NCI-H82 (cell line): ENCODE measurements at regions not wholly inside any gene's neighbourhood (a gene's known extent, or its start where the extent isn't known, plus 50 kb on each side); places are given as distances from the start of the nearest gene placed in this dataset.

Source experiments
- DNase-seq: peaks from one replicate; lab custom pipeline; 2025; lab: John Stamatoyannopoulos, UW

- no peak for DNase-seq
These were observed 52.9 kb upstream of the DEFB112 start for GRCh38 chr6:50102676-50103075.

DNA sequence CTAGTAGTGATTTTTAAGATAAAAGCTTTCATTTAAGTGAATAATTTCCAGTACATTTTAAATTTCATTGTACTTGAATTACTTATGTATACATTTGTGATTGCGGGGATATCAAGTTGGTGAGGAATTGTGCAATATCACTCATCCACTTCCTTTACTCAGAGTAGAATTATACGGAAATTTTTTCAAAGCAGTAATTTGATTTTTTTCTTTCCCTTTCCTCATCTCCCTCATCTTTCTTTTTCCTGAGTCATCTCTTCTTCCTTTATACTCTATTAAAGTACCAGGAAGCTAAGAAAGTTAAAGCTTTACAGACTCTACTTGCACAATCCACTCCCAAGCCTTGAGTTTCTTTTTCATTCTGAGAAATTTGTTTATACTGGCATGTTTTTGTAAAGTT, 60.9 kb upstream of the DEFB112 start:
- DNase-seq, result no peak

DNA sequence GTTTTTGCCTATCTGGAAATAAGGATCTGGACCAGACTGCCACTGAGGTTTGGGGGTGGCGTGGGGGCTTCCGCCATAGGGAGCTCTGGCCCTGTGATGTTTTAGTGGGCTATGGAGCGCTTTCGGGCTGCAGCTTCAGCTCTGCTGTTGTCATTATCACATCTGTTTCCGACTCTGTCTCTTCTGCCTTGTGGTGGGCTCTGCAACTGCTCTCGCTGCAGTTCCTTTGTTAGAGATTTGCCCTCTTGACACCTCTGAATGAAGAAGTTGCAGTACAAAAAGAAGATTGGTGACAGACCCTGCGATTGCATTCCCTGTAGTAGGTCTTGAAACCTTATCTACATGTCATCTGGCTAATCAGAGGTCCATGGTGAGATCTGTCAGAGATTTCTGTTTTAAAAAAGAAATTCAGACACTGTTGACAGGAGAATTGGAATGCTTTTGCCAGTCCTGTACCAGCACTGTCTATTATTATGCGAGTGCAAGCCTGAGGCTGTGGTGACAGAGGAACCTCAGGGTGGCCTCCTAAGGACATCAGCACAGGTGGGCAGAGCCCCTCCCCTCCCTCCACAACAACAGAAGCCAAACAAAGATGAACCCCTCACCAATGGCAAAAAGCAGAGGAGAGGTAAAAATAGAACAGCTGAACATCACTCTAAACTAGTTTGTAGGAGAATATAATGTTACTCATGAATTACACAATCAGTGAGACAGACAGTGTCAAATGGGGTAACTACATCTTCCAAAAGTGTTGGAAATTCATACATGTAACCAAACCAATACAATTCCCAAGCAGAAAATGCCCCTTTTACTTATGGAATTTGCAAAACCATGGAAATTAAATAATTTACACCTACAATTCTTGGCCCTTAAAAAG, 63.5 kb upstream of the DEFB112 start:
- no peak for DNase-seq

DNA sequence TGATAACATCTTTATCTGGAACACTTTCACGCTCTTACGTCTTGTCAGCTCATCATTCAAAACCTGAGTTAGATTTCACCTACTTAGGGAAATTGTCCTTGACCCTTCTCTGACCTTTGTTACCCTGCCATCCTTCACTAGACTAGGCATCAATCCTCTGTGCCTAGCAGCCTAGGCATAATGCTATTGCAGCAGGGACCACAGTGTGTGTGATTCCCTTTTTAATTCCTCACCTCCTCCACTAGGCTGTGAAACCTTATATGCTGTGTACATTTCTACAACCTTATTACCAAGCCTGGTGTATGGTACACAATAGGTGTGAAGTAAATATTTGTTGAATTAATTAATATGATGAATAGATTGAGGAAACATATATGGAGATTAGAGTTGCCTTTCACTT, 66.7 kb upstream of the DEFB112 start:
- no peak for DNase-seq

DNA sequence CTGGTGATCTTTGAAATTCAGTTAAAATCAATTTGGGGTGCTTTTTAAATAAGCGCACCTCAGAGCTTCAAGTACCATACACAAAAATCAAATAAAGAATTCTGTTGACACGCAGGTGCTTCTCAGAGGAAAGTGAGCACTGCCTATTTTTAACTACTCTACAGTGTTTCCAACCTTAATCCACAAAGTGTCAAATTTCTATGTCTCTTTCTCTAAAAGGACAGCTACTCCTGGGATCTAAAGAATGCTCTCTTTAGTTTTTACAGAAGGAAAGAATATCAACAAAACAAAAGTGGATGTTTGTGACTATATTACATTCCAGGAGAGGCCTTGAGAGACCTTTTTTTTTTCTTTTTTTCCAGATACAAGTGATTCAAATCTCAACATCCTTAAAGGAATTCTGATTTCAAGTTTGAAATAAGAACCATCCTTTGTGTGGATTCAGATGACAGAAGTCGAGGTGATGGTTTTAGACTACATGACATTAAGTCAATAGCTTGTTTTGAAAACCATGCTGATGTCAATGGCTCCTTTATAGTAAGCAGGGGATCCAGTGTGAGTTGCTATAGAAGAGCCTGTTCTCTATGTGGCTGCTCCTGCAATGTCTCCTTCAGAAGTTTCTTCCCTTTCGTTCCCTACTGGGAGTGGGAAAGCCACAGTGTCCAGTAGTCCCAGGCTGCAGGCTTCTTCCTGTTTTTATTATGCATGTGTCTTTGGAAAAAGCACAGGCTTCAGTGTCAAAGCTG, 67.2 kb upstream of the DEFB112 start:
- DNase-seq, result no peak

DNA sequence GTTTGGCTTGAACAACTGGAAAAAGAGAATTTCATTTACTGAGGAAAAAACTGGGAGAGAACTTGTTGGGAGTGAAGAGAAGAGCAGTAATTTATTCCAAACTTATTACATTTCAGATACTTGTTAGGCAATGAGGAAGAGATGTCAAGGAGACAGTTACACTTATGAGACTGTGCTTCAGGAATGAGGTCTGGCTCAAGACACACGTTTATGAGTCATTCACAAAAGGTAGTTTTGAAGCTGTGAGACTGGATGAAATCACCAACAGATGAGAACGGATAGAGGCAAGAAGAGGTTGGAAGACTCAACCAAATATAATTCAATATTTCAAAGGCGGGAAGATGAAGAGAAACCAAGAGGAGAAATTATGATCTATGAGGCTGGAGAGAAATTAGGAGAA, 70.6 kb upstream of the DEFB112 start:
- DNase-seq, result no peak

- DNase-seq, result no peak
These were observed 74.0 kb upstream of the DEFB112 start for GRCh38 chr6:50123688-50124087.

DNA sequence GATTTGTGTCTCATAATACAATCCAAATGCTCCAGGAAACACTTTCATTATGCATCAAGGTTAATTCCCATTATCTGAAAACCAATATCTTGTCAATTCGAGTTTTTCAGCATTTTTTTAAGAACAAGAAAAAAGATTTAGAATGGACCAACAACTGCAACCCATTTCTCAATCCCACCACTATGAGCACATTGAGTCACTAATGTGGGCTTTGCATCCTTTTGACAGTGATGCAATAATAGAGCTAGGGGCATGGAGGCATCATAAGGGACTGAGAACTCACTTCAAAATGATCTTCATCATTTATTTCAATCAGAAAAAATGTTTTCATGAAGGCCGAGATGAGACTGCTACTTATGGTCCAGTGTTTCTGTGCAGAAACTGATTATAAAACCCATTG, 74.8 kb upstream of the DEFB112 start:
- no peak for DNase-seq

GRCh38 chr6:50128420-50129005, 78.8 kb upstream of the DEFB112 start:
- DNase-seq, result peak; percentile 39

- DNase-seq, result no peak
These were observed 86.2 kb upstream of the DEFB112 start for GRCh38 chr6:50135968-50136367.

DNA sequence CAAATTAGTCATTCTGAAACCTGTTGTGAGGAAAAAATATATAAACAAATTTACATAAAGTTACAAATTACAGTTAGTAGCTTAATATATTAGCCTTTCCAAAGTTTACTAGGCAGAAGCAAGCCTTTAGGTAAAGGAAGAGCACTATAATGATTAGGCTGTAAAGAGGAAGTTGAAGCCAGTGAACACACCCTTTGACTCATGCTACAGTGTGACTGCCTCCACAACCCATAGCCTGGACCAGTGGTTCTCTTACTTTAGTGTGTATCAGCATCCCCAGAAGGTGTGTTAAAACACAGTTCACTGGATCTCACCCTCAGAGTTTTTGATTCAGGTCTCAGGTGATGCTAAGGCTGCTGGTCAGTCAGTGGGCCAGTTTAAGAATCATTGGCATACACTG, 91.4 kb upstream of the DEFB112 start:
- no peak for DNase-seq

- no peak for DNase-seq
These were observed 93.4 kb upstream of the DEFB112 start for GRCh38 chr6:50143011-50143719.

GRCh38 chr6:50145125-50145524, 95.4 kb upstream of the DEFB112 start:
- DNase-seq, result peak; percentile 19

DNA sequence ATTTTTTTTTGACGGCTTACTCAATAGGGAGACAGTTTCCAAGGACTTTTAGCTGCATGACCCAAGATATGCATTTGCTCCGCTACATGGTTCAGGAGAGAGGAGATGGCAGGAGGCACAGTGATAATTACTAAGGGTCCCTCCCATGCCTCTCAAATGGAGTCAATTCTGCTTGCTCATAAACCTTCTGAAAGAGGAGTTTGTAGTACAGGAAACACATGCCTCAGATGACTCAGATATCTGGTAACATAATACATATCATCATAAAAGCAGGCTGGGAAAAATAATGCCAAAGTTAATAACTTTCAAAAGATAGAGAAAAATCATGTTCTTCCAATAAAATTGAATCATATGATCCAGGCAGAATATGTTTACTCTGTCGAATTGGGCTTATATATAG, 97.6 kb upstream of the DEFB112 start:
- DNase-seq, result no peak

- DNase-seq, result no peak
These were observed 130.9 kb upstream of the DEFB112 start for GRCh38 chr6:50180646-50181045.

- DNase-seq, result peak; percentile 59
These were observed 135.3 kb upstream of the DEFB112 start for GRCh38 chr6:50185006-50185405.

- peak; percentile 61 for DNase-seq
These were observed 137.7 kb upstream of the DEFB112 start for GRCh38 chr6:50187351-50187921.

DNA sequence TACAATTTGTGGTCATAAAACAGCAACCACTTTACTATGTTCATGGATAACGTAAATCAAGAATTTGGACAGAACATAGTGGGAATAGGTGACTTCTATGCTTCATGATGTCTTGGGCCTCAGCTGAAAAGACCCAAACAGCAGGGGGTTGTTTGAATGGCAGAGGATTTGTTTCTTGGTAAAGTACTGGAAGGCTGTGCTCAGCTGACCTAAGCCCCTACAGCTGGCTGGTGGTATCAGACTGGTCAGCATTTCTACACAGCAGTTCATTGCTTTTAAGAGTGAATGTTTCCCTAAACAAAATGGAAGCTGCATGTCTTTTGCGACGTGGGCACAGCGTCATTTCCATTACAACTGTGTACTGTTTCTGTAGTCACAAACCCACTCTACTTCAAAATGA, 148.5 kb upstream of the DEFB112 start:
- peak; percentile 19 for DNase-seq

GRCh38 chr6:50202766-50203165, 153.0 kb upstream of the DEFB112 start:
- no peak for DNase-seq

DNA sequence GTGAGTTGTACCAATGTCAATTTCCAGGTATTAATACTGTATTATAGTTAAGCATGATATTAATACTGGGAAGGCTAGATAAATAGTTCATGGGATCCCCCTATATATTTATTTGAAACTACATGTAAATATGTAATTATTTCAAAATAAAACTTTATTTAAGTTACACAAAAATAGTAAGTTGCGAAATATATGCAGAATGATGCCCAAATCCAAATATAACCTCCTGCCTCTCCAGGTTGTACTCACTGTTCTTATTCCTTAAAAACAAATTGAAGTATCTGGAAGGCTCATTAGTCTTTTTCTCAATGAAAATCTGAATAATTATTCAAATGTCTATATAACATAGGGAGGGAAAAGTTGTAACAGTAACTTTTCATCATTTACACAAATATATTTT, 161.9 kb upstream of the DEFB112 start:
- DNase-seq, result no peak

- DNase-seq, result no peak
These were observed 163.4 kb upstream of the DEFB112 start for GRCh38 chr6:50213146-50213545.

DNA sequence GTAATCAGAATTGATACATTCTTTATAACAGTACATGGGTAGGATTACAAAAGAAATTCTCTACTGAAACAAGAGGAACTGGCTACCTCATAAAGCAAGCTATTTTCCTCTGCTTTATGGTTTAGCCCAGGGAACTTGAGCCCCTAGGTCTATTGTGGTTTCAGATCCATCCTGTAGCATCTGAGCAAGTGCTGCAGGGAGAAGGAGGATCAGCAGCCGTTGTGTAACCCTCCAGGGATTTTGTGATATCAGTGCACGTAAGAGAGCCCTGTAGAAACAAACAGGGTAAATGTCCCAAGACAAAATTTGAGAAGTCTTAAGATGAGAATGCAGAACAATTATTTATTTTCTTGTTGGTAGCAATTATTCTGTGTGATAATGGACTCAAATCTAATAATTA, 165.2 kb upstream of the DEFB112 start:
- no peak for DNase-seq
